MM.1S (cell line): ENCODE measurements at regions not wholly inside any gene's neighbourhood (a gene's known extent, or its start where the extent isn't known, plus 50 kb on each side); places are given as distances from the start of the nearest gene placed in this dataset.

ENCODE experiments used
- DNase-seq: peaks from one replicate; pipeline ENCODE4 v3.0.0-alpha.2; 2015
- H2AFZ ChIP-seq: fragments of 300-600 bp; sonication (generic); 2 replicates; pipeline ENCODE4 v1.6.0; 2016; ENCODE audit warnings: antibody characterized with exemption, low read length
- H3F3A ChIP-seq: fragments of 300-600 bp; sonication (generic); 2 replicates; pipeline ENCODE4 v1.6.1; 2016; ENCODE audit warnings: mild to moderate bottlenecking, antibody characterized with exemption, low read length, moderate library complexity, mixed read lengths; ENCODE audit not compliant: insufficient read depth
- H3K27ac ChIP-seq: fragments of 300-600 bp; sonication (generic); 2 replicates; pipeline ENCODE4 v1.5.1; 2016; ENCODE audit warnings: mild to moderate bottlenecking, low read length
- H3K27me3 ChIP-seq: fragments of 300-600 bp; sonication (generic); replicated peaks from 2 replicates; pipeline ENCODE4 v1.6.0; 2016; ENCODE audit warnings: low read length; ENCODE audit not compliant: insufficient read depth
- H3K36me3 ChIP-seq: fragments of 300-600 bp; sonication (generic); replicated peaks from 2 replicates; pipeline ENCODE4 v1.6.1; 2016; ENCODE audit warnings: mild to moderate bottlenecking, low read length, mixed read lengths; ENCODE audit not compliant: insufficient read depth
- H3K4me1 ChIP-seq: fragments of 300-600 bp; sonication (generic); 2 replicates; pipeline ENCODE4 v1.6.1; 2016; ENCODE audit warnings: low read length, mixed read lengths
- H3K4me2 ChIP-seq: fragments of 300-600 bp; sonication (generic); 2 replicates; pipeline ENCODE4 v1.6.0; 2016; ENCODE audit warnings: low read depth, low read length
- H3K4me3 ChIP-seq: fragments of 300-600 bp; sonication (generic); 2 replicates; pipeline ENCODE4 v1.5.1; 2016; ENCODE audit warnings: low read length, mixed read lengths
- H3K79me2 ChIP-seq: fragments of 300-600 bp; sonication (generic); 2 replicates; pipeline ENCODE4 v1.6.1; 2016; ENCODE audit warnings: mixed run types, low read length, mixed read lengths
- H3K9ac ChIP-seq: fragments of 300-600 bp; sonication (generic); 2 replicates; pipeline ENCODE4 v1.6.1; 2016; ENCODE audit warnings: low read length, mixed read lengths
- H3K9me2 ChIP-seq: fragments of 300-600 bp; sonication (generic); replicated peaks from 2 replicates; pipeline ENCODE4 v1.6.1; 2016; ENCODE audit warnings: mild to moderate bottlenecking, low read length, mixed read lengths; ENCODE audit not compliant: insufficient read depth
- H3K9me3 ChIP-seq: fragments of 300-600 bp; sonication (generic); replicated peaks from 2 replicates; pipeline ENCODE4 v1.6.1; 2016; ENCODE audit warnings: mild to moderate bottlenecking, low read length, mixed read lengths; ENCODE audit not compliant: insufficient read depth
- H4K20me1 ChIP-seq: fragments of 300-600 bp; sonication (generic); 2 replicates; pipeline ENCODE4 v1.6.1; 2016; ENCODE audit warnings: mild to moderate bottlenecking, low read length, moderate library complexity, mixed read lengths; ENCODE audit not compliant: insufficient read depth
- CTCF ChIP-seq: fragments of 300-600 bp; sonication (generic); IDR thresholded peaks from 2 replicates; pipeline ENCODE4 v1.5.1; 2016; ENCODE audit warnings: antibody characterized with exemption, low read length, mixed read lengths
- EZH2 ChIP-seq: fragments of 300-600 bp; sonication (generic); optimal IDR thresholded peaks from 2 replicates; pipeline ENCODE3; 2017; ENCODE audit warnings: low read depth, mild to moderate bottlenecking, antibody characterized with exemption, low read length, mixed read lengths
- EZH2phosphoT487 ChIP-seq: fragments of 300-600 bp; sonication (generic); IDR thresholded peaks from 2 replicates; pipeline ENCODE4 v1.6.1; 2018; ENCODE audit warnings: antibody characterized with exemption, low read length

GRCh38 chr19:28168557-28168956, 1044.4 kb downstream of the UQCRFS1 start:
- Histone ChIP-seq H3K27ac (no peak overlapping the region), H3K9ac (no peak overlapping the region), H3K4me3 (no peak overlapping the region)

GRCh38 chr19:28166025-28166424, 1046.9 kb downstream of the UQCRFS1 start:
- Histone ChIP-seq H3K9me2 (no peaks in the 10 kb centered on the region), H2AFZ (no peak overlapping the region), H4K20me1 (no peaks in the 10 kb centered on the region), H3K79me2 (no peaks in the 10 kb centered on the region), H3K9me3 (no peaks in the 10 kb centered on the region), H3F3A (peaks cover 6% of the 10 kb centered on the region; the same call in 1 of the 2 replicates), H3K27me3 (no peaks in the 10 kb centered on the region), H3K36me3 (no peaks in the 10 kb centered on the region), H3K4me1 (peaks cover 21% of the 10 kb centered on the region), H3K4me2 (no peak overlapping the region), H3K4me3 (no peak overlapping the region), H3K9ac (no peak overlapping the region), H3K27ac (no peak overlapping the region)
- TF ChIP-seq CTCF: no peak
- TF ChIP-seq EZH2: no peak
- TF ChIP-seq EZH2phosphoT487: no peak
- DNase-seq: no peak

More at GRCh38 chr19:28168557-28168956, 1044.4 kb downstream of the UQCRFS1 start:
- peaks cover 6% of the 10 kb centered on the region; the same call in 1 of the 2 replicates for H3F3A ChIP-seq
- H3K9me3 ChIP-seq: no peaks in the 10 kb centered on the region
- no peaks in the 10 kb centered on the region for H4K20me1 ChIP-seq
- H2AFZ ChIP-seq: no peak overlapping the region
- H3K36me3 ChIP-seq: no peaks in the 10 kb centered on the region
- DNase-seq: no peak
- TF ChIP-seq EZH2 (no peak), CTCF (no peak), EZH2phosphoT487 (no peak)
- no peaks in the 10 kb centered on the region for H3K9me2 ChIP-seq
- no peak overlapping the region for H3K4me2 ChIP-seq
- no peaks in the 10 kb centered on the region for H3K79me2 ChIP-seq
- no peaks in the 10 kb centered on the region for H3K27me3 ChIP-seq
- H3K4me1 ChIP-seq: peaks cover 21% of the 10 kb centered on the region

- DNase-seq: no peak
- Histone ChIP-seq H3K79me2 (no peaks in the 10 kb centered on the region), H2AFZ (no peak overlapping the region), H3F3A (no peaks in the 10 kb centered on the region), H3K4me3 (no peak overlapping the region), H3K9ac (no peak overlapping the region), H3K9me2 (no peaks in the 10 kb centered on the region), H3K4me1 (peaks cover 4% of the 10 kb centered on the region), H3K4me2 (no peak overlapping the region), H3K27me3 (no peaks in the 10 kb centered on the region), H4K20me1 (no peaks in the 10 kb centered on the region), H3K36me3 (no peaks in the 10 kb centered on the region), H3K27ac (no peak overlapping the region), H3K9me3 (no peaks in the 10 kb centered on the region)
- no peak for TF ChIP-seq CTCF
- no peak for TF ChIP-seq EZH2phosphoT487
- no peak for TF ChIP-seq EZH2
These were observed 1048.7 kb downstream of the UQCRFS1 start for GRCh38 chr19:28164214-28164613.
